Activated T-cell treated with anti-CD3 and anti-CD28 coated beads, Interleukin-2, amount 50 U/mL, for 4 hours (primary cell): ENCODE measurements at regions not wholly inside any gene's neighbourhood (a gene's known extent, or its start where the extent isn't known, plus 50 kb on each side); places are given as distances from the start of the nearest gene placed in this dataset.

Source experiments
- ATAC-seq, 2 donors: fragments of 200-7000 bp; cut with Tn5 transposase; one replicate each; pipeline ENCODE4 v1.10.0; 2021
- DNase-seq: peaks from one replicate; pipeline ENCODE4 v3.0.0-alpha.2; 2020
- H3K27me3 Mint-ChIP-seq: one replicate; pipeline ENCODE4 v1.8.0; 2021; ENCODE audit warnings: low read depth, mixed read lengths
- H3K36me3 Mint-ChIP-seq: one replicate; pipeline ENCODE4 v1.8.0; 2022; ENCODE audit warnings: mixed read lengths; ENCODE audit not compliant: insufficient read depth
- H3K4me1 Mint-ChIP-seq: one replicate; pipeline ENCODE4 v1.8.0; 2021; ENCODE audit warnings: low read depth, mixed read lengths
- H3K4me3 Mint-ChIP-seq: one replicate; pipeline ENCODE4 v1.8.0; 2021; ENCODE audit warnings: mild to moderate bottlenecking, moderate library complexity, mixed read lengths
- H3K9me3 Mint-ChIP-seq: one replicate; pipeline ENCODE4 v1.8.0; 2021; ENCODE audit warnings: mixed read lengths

DNA sequence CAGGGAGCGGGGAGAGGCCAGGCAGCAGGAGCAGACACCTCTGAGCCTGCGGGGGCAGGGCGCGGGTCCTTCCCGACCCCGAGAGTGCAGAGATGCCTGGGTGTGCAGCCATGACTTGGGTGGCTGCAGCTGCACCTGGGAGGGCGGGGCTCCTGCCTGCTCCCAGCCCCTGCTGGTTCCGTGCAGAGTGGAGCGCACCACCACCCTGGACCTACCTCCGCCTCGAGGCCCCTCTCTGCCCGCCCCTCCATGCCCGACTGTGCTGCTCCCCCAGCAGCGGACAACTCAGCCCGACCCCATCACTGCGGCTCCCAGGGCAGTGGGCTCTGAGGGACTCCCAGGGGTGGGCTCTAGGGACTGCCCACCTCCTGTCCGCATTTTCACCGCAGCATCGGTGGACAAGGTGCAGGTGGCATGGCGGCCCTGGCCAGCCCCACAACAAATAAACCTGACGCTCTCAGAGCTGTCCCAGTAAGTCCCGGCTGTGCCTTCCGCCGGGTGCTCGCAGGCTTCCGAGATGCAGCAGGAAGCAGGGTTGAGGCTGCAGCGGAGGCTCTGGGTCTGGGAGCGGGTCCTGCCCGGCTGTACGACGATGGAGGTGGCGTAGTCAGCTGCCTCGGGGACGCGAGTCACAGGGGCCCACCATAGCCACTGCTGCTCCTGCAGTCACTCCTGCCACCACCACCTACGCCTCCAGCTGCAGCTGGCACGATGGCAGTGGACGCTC lies 392.0 kb upstream of the CCDC196 start:
- no peaks in the 10 kb centered on the region for H3K9me3 Mint-ChIP-seq
- DNase-seq: no peak
- no peak for ATAC-seq
- no peaks in the 10 kb centered on the region for H3K4me1 Mint-ChIP-seq
- no peak overlapping the region for H3K4me3 Mint-ChIP-seq
- no peaks in the 10 kb centered on the region for H3K36me3 Mint-ChIP-seq
- H3K27me3 Mint-ChIP-seq: peaks cover 4% of the 10 kb centered on the region

DNA sequence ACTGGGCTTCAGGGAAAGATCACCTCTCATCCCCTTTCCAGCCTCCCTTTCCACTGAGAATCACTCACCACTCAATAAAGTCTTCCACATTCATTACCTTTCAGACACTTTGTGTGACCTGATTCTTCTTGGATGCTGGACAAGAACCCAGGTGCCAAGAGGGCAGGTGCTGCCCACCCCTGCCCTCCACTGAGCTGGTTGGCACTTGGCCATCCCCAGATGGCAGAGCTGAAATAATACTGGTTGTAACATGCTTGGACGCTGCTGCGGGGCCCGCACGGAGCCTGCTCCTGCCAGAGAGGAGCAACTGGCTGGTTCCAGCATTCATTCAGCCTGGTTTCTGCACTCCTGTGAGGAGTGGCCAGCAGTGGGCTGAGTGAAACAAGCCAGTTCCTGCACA lies 386.7 kb upstream of the CCDC196 start:
- H3K4me1 Mint-ChIP-seq: no peaks in the 10 kb centered on the region
- H3K27me3 Mint-ChIP-seq: no peaks in the 10 kb centered on the region
- H3K9me3 Mint-ChIP-seq: no peaks in the 10 kb centered on the region
- no peaks in the 10 kb centered on the region for H3K36me3 Mint-ChIP-seq
- H3K4me3 Mint-ChIP-seq: no peak overlapping the region
- DNase-seq (no peak), ATAC-seq (no peak)

DNA sequence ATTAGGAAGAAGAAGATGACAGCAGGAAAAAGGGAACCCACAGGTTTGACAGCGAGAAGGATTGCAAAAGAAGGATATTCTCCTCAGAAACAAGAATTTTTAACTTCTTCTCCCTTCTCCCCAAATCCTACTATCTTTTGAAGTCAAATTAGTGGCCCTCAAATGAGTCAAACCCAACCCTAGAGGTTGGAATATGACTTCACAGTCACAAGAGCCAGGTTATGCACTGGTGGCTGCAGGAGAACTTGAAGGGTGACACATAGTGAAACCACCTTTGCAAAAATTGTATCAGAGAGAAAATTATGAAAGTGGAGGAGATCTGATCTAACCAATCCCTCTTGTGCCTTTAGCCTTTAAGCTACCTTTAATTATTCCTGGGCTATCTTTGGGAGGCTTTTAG lies 386.2 kb upstream of the CCDC196 start:
- Mint-ChIP-seq H3K27me3 (no peaks in the 10 kb centered on the region), H3K4me1 (no peaks in the 10 kb centered on the region), H3K9me3 (no peaks in the 10 kb centered on the region), H3K4me3 (no peak overlapping the region), H3K36me3 (no peaks in the 10 kb centered on the region)
- DNase-seq: no peak
- no peak for ATAC-seq

DNA sequence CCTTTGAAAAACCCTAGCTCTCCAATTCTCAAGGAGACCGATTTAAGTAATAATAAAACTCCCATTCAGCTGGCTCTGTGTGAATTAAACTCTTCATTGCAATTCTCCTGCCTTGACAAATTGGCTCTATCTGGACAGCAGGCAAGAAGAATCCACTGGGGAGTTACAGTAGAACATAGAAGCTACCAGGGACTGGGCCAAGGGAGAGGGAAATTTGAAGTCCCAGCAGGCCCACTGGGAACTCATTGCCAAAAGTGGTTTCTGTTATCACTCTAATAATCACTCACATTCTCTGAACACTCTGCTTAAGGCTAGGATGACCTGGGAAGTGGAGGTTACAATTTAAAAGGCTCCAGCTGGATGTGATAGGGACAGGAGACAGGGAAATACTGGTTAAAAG lies 384.5 kb upstream of the CCDC196 start:
- H3K4me3 Mint-ChIP-seq: no peak overlapping the region
- ATAC-seq: no peak
- H3K27me3 Mint-ChIP-seq: no peaks in the 10 kb centered on the region

DNA sequence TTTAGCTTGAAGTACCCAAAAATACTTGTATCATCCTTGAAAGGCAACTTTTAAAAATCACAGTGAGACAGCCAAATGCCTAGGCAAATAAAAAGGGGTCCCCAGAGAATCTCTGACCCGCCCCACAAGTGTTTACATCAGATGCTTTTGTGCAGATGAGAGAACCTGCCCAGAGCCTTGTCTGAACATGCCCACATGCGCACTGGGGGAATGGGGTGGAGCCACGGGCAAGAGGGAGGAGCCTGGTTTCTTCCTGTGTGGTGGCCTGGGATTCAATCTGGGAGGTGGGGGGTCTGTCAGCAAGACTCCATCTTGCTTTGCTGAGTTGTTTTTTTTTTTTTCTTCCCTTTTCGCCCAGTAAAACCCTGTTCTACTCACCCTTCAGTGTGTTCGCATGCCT lies 381.7 kb upstream of the CCDC196 start:
- H3K27me3 Mint-ChIP-seq: no peaks in the 10 kb centered on the region
- no peak overlapping the region for H3K4me3 Mint-ChIP-seq
- no peaks in the 10 kb centered on the region for H3K36me3 Mint-ChIP-seq
- ATAC-seq (no peak), DNase-seq (no peak)
- H3K4me1 Mint-ChIP-seq: no peaks in the 10 kb centered on the region
- no peaks in the 10 kb centered on the region for H3K9me3 Mint-ChIP-seq

More for the DNA sequence above, 384.5 kb upstream of the CCDC196 start:
- DNase-seq: no peak
- H3K4me1 Mint-ChIP-seq: no peaks in the 10 kb centered on the region
- H3K9me3 Mint-ChIP-seq: no peaks in the 10 kb centered on the region
- no peaks in the 10 kb centered on the region for H3K36me3 Mint-ChIP-seq

DNA sequence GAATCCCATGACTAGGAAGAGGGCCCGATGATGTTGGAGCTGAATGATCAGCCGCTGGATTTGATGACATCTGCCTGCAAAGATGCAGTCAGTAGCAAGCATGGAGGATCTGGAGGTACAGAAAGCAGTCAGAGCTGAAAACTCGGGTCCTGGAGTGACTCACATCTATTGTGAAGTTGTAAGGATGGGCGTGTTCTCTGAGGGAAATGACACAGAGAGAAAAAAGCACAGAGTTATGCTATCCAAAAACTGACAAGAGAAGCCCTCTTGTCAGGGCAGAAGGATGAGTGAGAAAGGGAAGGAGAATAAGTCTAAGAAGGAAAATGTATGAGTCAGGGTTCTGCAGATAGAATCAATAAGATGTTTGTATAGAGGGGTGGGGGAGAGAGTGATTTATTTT lies 380.4 kb upstream of the CCDC196 start:
- H3K4me1 Mint-ChIP-seq: no peaks in the 10 kb centered on the region
- no peaks in the 10 kb centered on the region for H3K36me3 Mint-ChIP-seq
- H3K27me3 Mint-ChIP-seq: no peaks in the 10 kb centered on the region
- ATAC-seq: peak; percentile 35 to 46
- H3K4me3 Mint-ChIP-seq: no peak overlapping the region
- no peak for DNase-seq
- no peaks in the 10 kb centered on the region for H3K9me3 Mint-ChIP-seq

DNA sequence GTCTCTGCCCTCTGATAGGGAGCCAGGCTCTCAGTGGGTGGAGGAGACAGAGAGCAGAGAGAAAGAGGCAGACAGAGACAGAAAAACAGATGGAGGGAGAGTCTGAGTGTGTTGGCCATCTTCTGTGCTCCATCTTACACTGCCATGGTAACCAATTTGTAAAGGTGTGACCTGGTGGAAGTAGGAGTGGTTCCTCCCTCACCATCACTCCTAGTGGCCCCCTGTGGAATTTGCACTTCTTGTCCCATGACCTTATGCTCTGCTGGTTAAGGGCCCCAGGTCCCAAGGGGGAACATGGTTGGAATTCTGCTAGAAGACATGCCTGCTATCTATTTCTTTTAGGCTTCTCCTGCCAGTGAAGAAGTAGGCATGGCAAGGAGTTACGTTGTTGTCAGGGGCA lies 376.7 kb upstream of the CCDC196 start:
- Mint-ChIP-seq H3K4me3 (no peak overlapping the region), H3K36me3 (no peaks in the 10 kb centered on the region), H3K27me3 (peaks cover 4% of the 10 kb centered on the region), H3K9me3 (no peaks in the 10 kb centered on the region), H3K4me1 (no peaks in the 10 kb centered on the region)
- DNase-seq (no peak), ATAC-seq (no peak)

DNA sequence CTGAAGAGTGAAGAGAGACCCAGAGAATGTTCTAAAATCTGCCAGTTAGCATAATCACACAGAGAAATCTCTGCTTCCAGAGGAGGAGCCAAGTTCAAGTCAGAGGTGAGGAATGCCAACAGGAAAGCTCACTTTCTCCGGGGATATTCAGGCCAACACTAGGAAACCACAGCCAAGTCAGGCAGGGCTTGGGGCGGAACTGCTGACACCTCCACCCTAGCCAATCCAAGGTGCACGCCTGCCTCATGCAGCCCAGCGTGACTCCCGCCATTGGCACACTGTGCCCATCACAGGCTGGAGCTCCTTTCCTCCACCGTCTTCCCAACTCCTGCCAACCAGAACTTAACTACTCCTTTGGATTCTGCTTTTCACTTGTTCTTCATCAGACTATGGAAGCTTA lies 374.3 kb upstream of the CCDC196 start:
- H3K36me3 Mint-ChIP-seq: no peaks in the 10 kb centered on the region
- H3K4me3 Mint-ChIP-seq: no peak overlapping the region
- ATAC-seq (no peak), DNase-seq (no peak)
- peaks cover 4% of the 10 kb centered on the region for H3K27me3 Mint-ChIP-seq
- no peaks in the 10 kb centered on the region for H3K4me1 Mint-ChIP-seq
- H3K9me3 Mint-ChIP-seq: no peaks in the 10 kb centered on the region

DNA sequence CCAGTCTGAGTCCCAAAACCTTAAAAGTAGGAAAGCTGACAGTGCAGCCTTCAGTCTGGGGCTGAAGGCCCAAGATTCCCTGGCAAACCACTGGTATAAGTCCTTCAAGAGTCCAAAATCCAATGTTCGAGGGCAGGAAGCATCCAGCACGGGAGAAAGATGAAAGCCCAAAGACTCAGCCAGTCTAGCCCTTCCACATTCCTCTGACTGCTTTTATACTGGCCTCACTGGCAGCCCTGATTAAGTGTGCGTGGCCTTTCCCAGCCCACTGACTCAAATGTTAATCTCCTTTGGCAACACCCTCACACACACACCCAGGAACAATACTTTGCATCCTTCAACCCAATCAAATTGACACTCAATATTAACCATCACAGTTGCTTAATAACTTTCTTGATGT lies 372.1 kb upstream of the CCDC196 start:
- H3K27me3 Mint-ChIP-seq: peaks cover 11% of the 10 kb centered on the region
- no peaks in the 10 kb centered on the region for H3K36me3 Mint-ChIP-seq
- ATAC-seq (no peak), DNase-seq (no peak)
- no peaks in the 10 kb centered on the region for H3K9me3 Mint-ChIP-seq
- H3K4me1 Mint-ChIP-seq: no peaks in the 10 kb centered on the region
- H3K4me3 Mint-ChIP-seq: no peak overlapping the region

DNA sequence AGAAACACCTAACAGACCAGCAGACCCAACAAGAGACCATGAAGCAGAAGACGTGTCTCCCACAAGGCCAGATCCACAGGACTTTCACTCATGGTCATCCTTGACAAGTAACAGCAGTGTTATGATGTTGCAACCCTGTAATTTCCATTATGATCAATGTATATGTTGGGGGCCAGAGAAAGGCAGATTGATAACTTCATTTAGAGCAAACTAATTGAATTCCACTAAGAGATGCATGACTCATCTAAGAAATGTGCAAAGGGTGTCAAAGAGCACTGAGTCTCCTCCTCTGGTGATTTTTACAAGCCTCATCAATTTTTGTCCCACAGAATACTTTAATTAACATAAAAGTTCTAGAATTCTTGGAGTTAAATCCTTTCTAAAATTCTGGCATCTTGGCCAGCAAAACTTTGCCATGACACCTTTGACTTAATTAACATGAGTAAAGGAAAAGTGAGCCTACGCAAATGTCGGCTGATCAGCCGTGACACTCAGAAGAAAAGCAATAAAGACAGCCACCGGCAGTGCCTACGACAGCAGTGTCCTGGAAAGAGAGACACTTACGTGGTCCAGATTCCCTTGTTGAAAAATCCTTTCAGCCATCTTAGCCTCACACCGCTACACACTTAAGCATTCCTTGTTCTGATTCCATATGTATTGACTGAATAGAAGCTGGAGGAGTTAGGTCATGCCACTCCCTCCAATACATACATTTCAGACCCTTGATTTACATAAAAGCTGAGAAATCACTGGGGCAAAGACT lies 370.2 kb upstream of the CCDC196 start:
- Mint-ChIP-seq H3K4me1 (no peaks in the 10 kb centered on the region), H3K9me3 (no peaks in the 10 kb centered on the region), H3K4me3 (no peak overlapping the region), H3K27me3 (peaks cover 11% of the 10 kb centered on the region), H3K36me3 (no peaks in the 10 kb centered on the region)
- no peak for DNase-seq
- no peak for ATAC-seq

DNA sequence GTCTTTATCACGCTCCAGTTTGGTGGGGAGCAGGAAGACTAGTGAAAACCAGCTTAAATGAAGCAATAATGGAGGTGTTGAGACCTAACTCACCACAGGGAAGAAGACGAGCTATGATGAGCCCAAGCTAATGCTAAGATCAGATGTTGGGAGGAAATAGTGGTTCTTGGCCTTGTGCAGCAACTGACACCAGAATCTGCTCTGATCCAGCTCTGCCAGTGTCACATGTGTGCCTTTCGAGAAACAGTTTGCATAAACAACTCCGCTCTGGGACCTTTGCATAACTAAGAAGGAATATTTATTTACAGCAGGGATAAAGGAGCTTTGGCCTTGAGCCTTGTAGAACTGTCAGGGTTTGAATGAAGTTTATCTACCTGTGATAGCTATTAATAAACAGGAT lies 369.4 kb upstream of the CCDC196 start:
- no peaks in the 10 kb centered on the region for H3K4me1 Mint-ChIP-seq
- H3K36me3 Mint-ChIP-seq: no peaks in the 10 kb centered on the region
- H3K4me3 Mint-ChIP-seq: no peak overlapping the region
- H3K9me3 Mint-ChIP-seq: no peaks in the 10 kb centered on the region
- ATAC-seq (no peak), DNase-seq (no peak)
- H3K27me3 Mint-ChIP-seq: peaks cover 11% of the 10 kb centered on the region

DNA sequence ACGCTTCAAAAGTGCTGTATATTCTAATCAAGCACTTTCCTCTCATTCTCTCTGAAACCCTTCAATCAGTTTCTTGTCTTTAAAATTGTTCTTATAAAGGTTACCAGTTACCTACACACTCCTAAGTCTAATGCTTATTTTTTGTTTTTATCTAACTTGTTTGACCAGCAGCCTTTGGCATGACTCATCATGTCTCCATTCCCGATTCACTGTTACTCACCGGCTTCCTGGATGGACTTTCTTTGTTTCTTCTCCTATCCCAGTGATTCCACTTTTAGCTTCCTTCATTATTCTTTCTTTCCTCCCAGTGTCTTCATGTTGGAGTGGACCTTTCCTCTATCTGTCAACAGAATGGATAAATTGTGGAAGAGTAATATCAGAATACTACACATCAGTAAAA lies 368.6 kb upstream of the CCDC196 start:
- Mint-ChIP-seq H3K4me1 (no peaks in the 10 kb centered on the region), H3K4me3 (no peak overlapping the region), H3K27me3 (peaks cover 7% of the 10 kb centered on the region), H3K36me3 (no peaks in the 10 kb centered on the region), H3K9me3 (no peaks in the 10 kb centered on the region)
- ATAC-seq (no peak), DNase-seq (no peak)

DNA sequence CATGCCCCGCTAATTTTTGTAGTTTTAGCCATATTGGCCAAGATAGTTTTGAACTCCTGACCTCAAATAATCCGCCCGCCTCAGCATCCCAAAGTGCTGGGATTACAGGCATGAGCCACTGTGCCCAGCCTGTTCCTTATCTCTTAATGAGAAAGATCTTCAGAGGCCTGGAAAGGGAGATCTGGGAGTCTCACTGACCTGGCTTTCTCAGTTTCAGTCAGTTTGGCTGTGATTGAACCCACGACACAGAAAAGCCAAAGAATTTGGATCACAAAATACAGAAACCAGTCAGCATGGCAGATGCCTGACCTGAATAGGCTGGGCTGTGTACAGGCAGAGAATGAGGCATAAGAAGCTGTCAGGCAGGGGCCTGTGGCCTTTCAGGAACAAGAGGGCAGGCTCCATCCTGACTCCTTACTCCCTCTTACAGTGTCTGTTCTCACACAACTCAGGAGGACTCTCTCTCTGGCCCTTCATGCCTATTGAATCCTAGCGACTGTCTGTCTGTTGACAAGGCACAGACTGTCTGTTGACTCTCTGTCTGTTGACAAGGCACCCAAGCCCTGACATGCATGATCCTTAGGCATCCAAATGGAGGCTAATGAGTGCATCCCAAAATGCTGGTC lies 366.5 kb upstream of the CCDC196 start:
- ATAC-seq: no peak
- no peak for DNase-seq
- Mint-ChIP-seq H3K27me3 (peaks cover 7% of the 10 kb centered on the region), H3K4me1 (no peaks in the 10 kb centered on the region), H3K9me3 (no peaks in the 10 kb centered on the region), H3K4me3 (no peak overlapping the region), H3K36me3 (no peaks in the 10 kb centered on the region)

DNA sequence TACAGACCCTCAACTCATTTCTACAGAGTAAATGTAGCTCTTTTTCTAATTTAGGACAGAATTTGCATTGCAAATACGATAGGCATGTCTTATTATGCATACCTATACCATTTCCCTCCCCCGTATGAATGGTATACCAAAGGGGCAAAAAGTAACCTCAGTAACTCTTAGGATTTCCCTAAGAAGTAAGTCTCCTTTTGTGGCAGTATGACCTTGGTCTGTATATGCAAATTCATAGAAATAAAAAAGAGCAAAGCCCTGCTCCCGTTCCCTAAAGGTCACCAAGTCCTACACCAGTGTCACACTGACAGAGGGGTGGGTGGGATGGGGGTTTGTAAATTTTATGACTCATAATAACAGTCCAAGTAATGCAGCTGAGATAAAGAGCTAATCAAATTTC lies 365.8 kb upstream of the CCDC196 start:
- no peak for DNase-seq
- Mint-ChIP-seq H3K9me3 (no peaks in the 10 kb centered on the region), H3K4me3 (no peak overlapping the region), H3K4me1 (no peaks in the 10 kb centered on the region), H3K36me3 (no peaks in the 10 kb centered on the region), H3K27me3 (peaks cover 7% of the 10 kb centered on the region)
- ATAC-seq: no peak

DNA sequence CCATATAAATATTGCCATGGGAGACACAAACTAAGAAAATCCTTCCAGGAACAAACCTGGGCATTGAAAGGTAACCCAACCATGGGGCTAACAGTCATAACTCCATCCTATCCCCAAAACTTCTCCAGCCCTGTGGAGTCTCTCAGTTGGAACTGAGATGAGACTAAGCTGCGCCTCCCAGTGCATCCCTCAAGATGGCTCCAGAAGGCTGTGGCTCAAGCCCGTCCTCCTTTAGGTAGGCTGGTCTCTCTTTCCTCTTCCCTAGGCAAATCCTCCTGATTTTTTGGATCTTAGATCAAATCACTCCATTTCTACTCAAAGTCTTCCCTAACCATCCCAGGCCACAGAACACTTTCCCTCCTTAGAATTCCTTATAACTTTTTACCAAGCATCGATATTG lies 364.3 kb upstream of the CCDC196 start:
- Mint-ChIP-seq H3K9me3 (no peaks in the 10 kb centered on the region), H3K27me3 (peaks cover 7% of the 10 kb centered on the region)
- DNase-seq: no peak

More for the DNA sequence above, 364.3 kb upstream of the CCDC196 start:
- Mint-ChIP-seq H3K4me3 (no peak overlapping the region), H3K36me3 (no peaks in the 10 kb centered on the region), H3K4me1 (no peaks in the 10 kb centered on the region)
- no peak for ATAC-seq
